Naive thymus-derived CD4-positive, alpha-beta T cell (primary cell): ENCODE measurements at regions not wholly inside any gene's neighbourhood (a gene's known extent, or its start where the extent isn't known, plus 50 kb on each side); places are given as distances from the start of the nearest gene placed in this dataset.
A peak's percentile ranks its signal among the peaks of the same experiment; 100 is the strongest.

Experiments used
- ATAC-seq: fragments of 150-1000 bp; cut with Tn5 transposase; 2 replicates; pipeline ENCODE4 v1.10.0; 2021; ENCODE audit warnings: mild to moderate bottlenecking, moderate library complexity
- CTCF ChIA-PET: fragments of 350-600 bp; sonication (Branson Sonifier 250); formaldehyde crosslinking; loops from one replicate; lab custom pipeline; 2021; ENCODE audit warnings: antibody characterized with exemption; lab: Charles Lee
- POLR2A ChIA-PET: fragments of 350-600 bp; sonication (Branson Sonifier 250); formaldehyde crosslinking; loops from one replicate; lab custom pipeline; 2021; ENCODE audit warnings: antibody characterized with exemption, inconsistent platforms; lab: Charles Lee
- DNase-seq, 9 donors: peaks; one replicate each; pipeline versions ENCODE4 v3.0.0 to v3.0.0-alpha.2; 2020 to 2022; ENCODE audit warnings: mixed read lengths in 1 of 9
- H3K27ac ChIP-seq: one replicate; pipeline ENCODE4 v1.7.0; 2013; ENCODE audit warnings: mild to moderate bottlenecking, low read depth, low read length, moderate library complexity
- H3K27me3 ChIP-seq, 2 donors: one replicate each; pipeline ENCODE4 v1.7.0; 2013; ENCODE audit warnings: low read length in 2 of 2, mild to moderate bottlenecking in 2 of 2, moderate library complexity in 2 of 2; ENCODE audit not compliant: control insufficient read depth in 2 of 2, insufficient read depth in 2 of 2
- H3K36me3 ChIP-seq, 3 experiments: 1 replicate in 2 of 3; 2 replicates in 1 of 3; pipeline ENCODE4 v1.7.0; 2013; ENCODE audit warnings: low read length in 3 of 3, mild to moderate bottlenecking in 3 of 3, moderate library complexity in 1 of 3; ENCODE audit not compliant: insufficient read depth in 3 of 3, control insufficient read depth in 2 of 3
- H3K4me1 ChIP-seq, 2 donors: one replicate each; pipeline ENCODE4 v1.7.0; 2013; ENCODE audit warnings: low read length in 2 of 2, mild to moderate bottlenecking in 2 of 2, moderate library complexity in 1 of 2; ENCODE audit not compliant: control insufficient read depth in 2 of 2, insufficient read depth in 2 of 2
- H3K4me3 ChIP-seq: 2 replicates; pipeline ENCODE4 v1.7.0; 2013; ENCODE audit warnings: mild to moderate bottlenecking, low read length
- H3K9me3 ChIP-seq, 3 experiments: 1 replicate in 2 of 3; 2 replicates in 1 of 3; pipeline ENCODE4 v1.7.0; 2013; ENCODE audit warnings: low read length in 3 of 3; ENCODE audit not compliant: control insufficient read depth in 2 of 3
- H3K27ac Mint-ChIP-seq, 9 donors: one replicate each; pipeline ENCODE4 v1.8.0; 2020 to 2022; ENCODE audit warnings: mixed read lengths in 9 of 9, mild to moderate bottlenecking in 8 of 9, moderate library complexity in 5 of 9, inconsistent platforms in 2 of 9
- H3K27me3 Mint-ChIP-seq, 5 donors: one replicate each; pipeline ENCODE4 v1.8.0; 2021 to 2022; ENCODE audit warnings: mixed read lengths in 5 of 5, mild to moderate bottlenecking in 1 of 5
- H3K36me3 Mint-ChIP-seq, 5 donors: one replicate each; pipeline ENCODE4 v1.8.0; 2020 to 2022; ENCODE audit warnings: mixed read lengths in 5 of 5, mild to moderate bottlenecking in 3 of 5, inconsistent platforms in 1 of 5
- H3K4me1 Mint-ChIP-seq, 7 donors: one replicate each; pipeline ENCODE4 v1.8.0; 2020 to 2022; ENCODE audit warnings: mixed read lengths in 7 of 7, mild to moderate bottlenecking in 3 of 7, inconsistent platforms in 1 of 7
- H3K4me3 Mint-ChIP-seq, 10 donors: one replicate each; pipeline ENCODE4 v1.8.0; 2020 to 2022; ENCODE audit warnings: mild to moderate bottlenecking in 10 of 10, mixed read lengths in 10 of 10, moderate library complexity in 6 of 10, inconsistent platforms in 2 of 10
- H3K9me3 Mint-ChIP-seq, 11 donors: one replicate each; pipeline ENCODE4 v1.8.0; 2020 to 2022; ENCODE audit warnings: mixed read lengths in 11 of 11, mild to moderate bottlenecking in 4 of 11, inconsistent platforms in 1 of 11, moderate library complexity in 1 of 11
- intact Hi-C, 2 donors: fragments of 100-400 bp; cut with micrococcal nuclease; formaldehyde crosslinking; loops; one replicate each; pipeline ENCODE4 v1.15.1; 2023

- ATAC-seq: no peak
- no peaks in the 10 kb centered on the region for H3K36me3 ChIP-seq
- Mint-ChIP-seq H3K9me3 (no peaks in the 10 kb centered on the region), H3K4me1 (peaks cover 0 to 21% (median 17%) of the 10 kb centered on the region in 7 donors), H3K27me3 (peaks cover 0 to 7% (median 0%) of the 10 kb centered on the region in 5 donors), H3K4me3 (peak overlapping the region in 1 of 10 donors; percentile 20), H3K36me3 (no peaks in the 10 kb centered on the region), H3K27ac (no peak overlapping the region)
- no peak overlapping the region for H3K4me3 ChIP-seq
- no peaks in the 10 kb centered on the region for H3K9me3 ChIP-seq
- DNase-seq: no peak
- H3K4me1 ChIP-seq: no peaks in the 10 kb centered on the region
- H3K27ac ChIP-seq: no peak overlapping the region
- H3K27me3 ChIP-seq: no peaks in the 10 kb centered on the region
- intact Hi-C loops: no loop called here
- ChIA-PET CTCF (no interaction called here), POLR2A (no interaction called here)
These were observed 184.9 kb upstream of the NSMCE3 start for GRCh38 chr15:29454506-29454905.

DNA sequence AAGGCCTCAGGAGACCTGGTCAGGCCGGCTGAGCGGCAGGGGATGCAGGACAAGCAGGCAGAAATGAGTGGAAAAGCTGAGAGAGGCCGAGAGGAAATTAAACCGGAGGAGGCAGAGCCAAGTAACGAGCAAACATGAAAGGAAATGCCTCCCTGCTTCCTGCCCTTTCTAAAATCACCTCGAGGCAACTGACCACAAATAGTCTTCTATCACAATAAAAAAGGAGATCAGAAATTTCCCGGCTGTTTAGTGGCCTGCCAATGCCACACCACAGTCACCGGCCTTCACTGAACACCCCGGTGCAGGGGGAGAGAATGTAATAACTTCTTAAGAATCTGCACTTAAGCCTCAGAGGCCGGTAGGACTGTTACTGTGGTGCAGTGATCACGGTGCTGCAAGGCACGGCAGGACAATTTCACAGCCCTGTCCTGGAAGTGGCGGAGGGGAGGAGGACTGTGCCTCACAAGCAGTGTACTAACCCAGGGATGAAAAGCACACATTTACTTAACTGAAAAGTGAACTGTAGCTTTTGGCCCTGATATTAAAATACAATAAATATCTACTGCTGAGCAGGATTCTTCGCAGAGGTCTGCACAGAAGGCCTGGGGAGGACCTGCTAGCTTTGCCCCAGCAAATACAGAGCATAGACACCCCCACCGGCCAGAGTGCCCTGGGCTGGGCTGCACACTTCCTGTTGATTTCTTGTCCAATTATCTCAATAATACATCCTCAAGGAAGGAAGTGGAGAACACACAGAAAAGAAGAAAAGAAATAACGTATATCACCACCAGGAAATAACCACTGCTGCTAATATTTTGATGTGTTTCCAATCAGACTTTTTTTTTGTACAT, 183.5 kb upstream of the NSMCE3 start:
- H3K36me3 Mint-ChIP-seq: no peaks in the 10 kb centered on the region
- H3K27ac Mint-ChIP-seq: peak overlapping the region in 4 of 9 donors; percentile 12 to 58 (median 40)

DNA sequence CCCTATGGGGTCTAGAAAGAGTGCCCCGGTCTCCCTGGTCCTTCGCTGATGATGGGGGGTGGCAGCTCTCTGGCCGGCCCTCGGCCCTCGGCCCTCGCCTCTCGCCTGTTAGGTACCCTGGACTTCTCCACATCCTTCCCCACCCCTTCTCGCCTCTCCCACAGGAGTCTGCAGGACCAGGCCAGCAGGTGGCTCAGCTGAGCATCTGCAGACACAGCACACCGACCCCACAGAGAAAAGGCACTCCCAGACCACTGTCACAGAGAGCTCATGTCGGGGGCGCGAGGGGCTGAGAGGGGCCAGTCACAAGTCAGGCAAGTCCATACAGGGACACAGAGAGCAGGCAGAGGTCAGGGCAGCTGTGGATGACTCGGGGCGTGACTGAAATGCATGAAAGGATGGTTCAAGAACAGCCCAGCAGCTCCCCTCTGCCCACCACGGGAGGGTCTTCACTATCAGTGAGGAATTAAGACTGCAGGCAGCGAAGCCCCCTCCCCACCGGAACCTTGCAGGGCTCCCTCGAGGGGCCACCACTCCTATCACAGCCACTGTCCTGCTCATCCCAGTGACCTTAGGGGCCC, 181.7 kb upstream of the NSMCE3 start:
- CTCF ChIA-PET: no interaction called here
- H3K27ac ChIP-seq: no peak overlapping the region
- intact Hi-C loops: no loop called here
- POLR2A ChIA-PET: no interaction called here
- Mint-ChIP-seq H3K9me3 (no peaks in the 10 kb centered on the region), H3K27me3 (peaks cover 0 to 10% (median 0%) of the 10 kb centered on the region in 5 donors), H3K4me3 (no peak overlapping the region), H3K36me3 (no peaks in the 10 kb centered on the region), H3K4me1 (peaks cover 0 to 21% (median 17%) of the 10 kb centered on the region in 7 donors), H3K27ac (no peak overlapping the region)
- H3K4me3 ChIP-seq: no peak overlapping the region
- H3K36me3 ChIP-seq: no peaks in the 10 kb centered on the region
- H3K27me3 ChIP-seq: no peaks in the 10 kb centered on the region
- H3K9me3 ChIP-seq: no peaks in the 10 kb centered on the region
- ATAC-seq (no peak), DNase-seq (no peak)
- H3K4me1 ChIP-seq: no peaks in the 10 kb centered on the region

More for the DNA sequence above, 183.5 kb upstream of the NSMCE3 start:
- ChIA-PET CTCF (no interaction called here), POLR2A (no interaction called here)
- H3K27ac ChIP-seq: no peak overlapping the region
- H3K4me1 ChIP-seq: no peaks in the 10 kb centered on the region
- no peaks in the 10 kb centered on the region for H3K36me3 ChIP-seq
- DNase-seq (no peak), ATAC-seq (no peak)
- Mint-ChIP-seq H3K4me1 (peaks cover 0 to 21% (median 17%) of the 10 kb centered on the region in 7 donors), H3K4me3 (peak overlapping the region in 5 of 10 donors; percentile 10 to 70 (median 46)), H3K27me3 (peaks cover 0 to 7% (median 0%) of the 10 kb centered on the region in 5 donors), H3K9me3 (no peaks in the 10 kb centered on the region)
- no peaks in the 10 kb centered on the region for H3K27me3 ChIP-seq
- intact Hi-C loops: no loop called here
- H3K4me3 ChIP-seq: no peak overlapping the region
- H3K9me3 ChIP-seq: no peaks in the 10 kb centered on the region

GRCh38 chr15:29449136-29449535, 179.5 kb upstream of the NSMCE3 start:
- Mint-ChIP-seq H3K9me3 (no peaks in the 10 kb centered on the region), H3K4me3 (no peak overlapping the region), H3K27me3 (peaks cover 0 to 5% (median 0%) of the 10 kb centered on the region in 5 donors), H3K36me3 (no peaks in the 10 kb centered on the region), H3K27ac (no peak overlapping the region), H3K4me1 (peaks cover 0 to 18% (median 17%) of the 10 kb centered on the region in 7 donors)
- no peak overlapping the region for H3K27ac ChIP-seq
- no peak for DNase-seq
- no peaks in the 10 kb centered on the region for H3K27me3 ChIP-seq
- H3K36me3 ChIP-seq: no peaks in the 10 kb centered on the region
- H3K9me3 ChIP-seq: no peaks in the 10 kb centered on the region
- intact Hi-C loops: no loop called here
- H3K4me1 ChIP-seq: no peaks in the 10 kb centered on the region
- ChIA-PET CTCF (no interaction called here), POLR2A (no interaction called here)
- no peak for ATAC-seq
- no peak overlapping the region for H3K4me3 ChIP-seq

DNA sequence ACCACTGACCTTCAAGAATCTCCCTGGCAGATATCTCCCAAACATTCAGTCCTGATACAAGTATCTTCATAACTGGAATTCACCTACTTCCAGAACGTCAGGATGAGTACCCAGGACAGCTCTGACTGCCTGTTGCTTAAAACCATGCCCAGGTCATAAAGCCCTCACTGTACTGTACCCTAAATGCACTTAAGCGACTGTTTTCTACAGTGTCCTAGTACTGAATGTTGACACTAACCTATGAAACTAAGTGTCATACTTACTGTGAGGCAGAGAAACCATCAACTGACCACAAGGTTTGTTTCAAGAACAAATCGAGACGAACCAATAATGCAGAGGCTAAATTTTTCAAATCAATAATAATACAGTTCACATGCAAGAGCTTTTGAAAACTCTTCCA, 178.7 kb upstream of the NSMCE3 start:
- peaks cover 0 to 2% (median 0%) of the 10 kb centered on the region in 11 donors for H3K9me3 Mint-ChIP-seq
- ChIA-PET POLR2A (no interaction called here), CTCF (no interaction called here)
- peaks cover 0 to 9% (median 0%) of the 10 kb centered on the region in 5 donors for H3K27me3 Mint-ChIP-seq
- Histone ChIP-seq H3K27me3 (no peaks in the 10 kb centered on the region), H3K4me1 (no peaks in the 10 kb centered on the region), H3K27ac (no peak overlapping the region), H3K9me3 (no peaks in the 10 kb centered on the region), H3K36me3 (no peaks in the 10 kb centered on the region), H3K4me3 (no peak overlapping the region)
- no peak for DNase-seq
- no peak overlapping the region for H3K27ac Mint-ChIP-seq
- H3K4me3 Mint-ChIP-seq: no peak overlapping the region
- no peaks in the 10 kb centered on the region for H3K36me3 Mint-ChIP-seq
- intact Hi-C loops: no loop called here
- peaks cover 0 to 10% (median 8%) of the 10 kb centered on the region in 7 donors for H3K4me1 Mint-ChIP-seq
- no peak for ATAC-seq

DNA sequence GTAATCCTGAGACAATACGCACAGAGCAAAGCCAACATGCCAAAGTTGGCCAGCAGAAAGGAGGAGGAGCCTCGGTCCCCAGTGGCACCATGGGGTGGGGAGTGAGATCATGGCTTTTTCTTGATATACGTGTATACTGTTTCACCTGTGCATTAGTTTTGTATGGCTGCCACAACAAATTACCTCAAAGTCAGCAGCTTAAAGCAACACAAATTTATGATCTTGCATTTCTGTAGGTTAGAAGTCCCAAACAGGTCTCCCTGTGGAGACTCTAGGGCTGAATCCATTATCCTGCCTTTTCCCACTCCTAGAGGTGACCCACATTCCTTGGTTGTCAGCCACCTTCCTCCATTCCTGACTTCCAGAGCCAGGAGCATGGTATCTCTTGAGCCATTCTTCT, 176.9 kb upstream of the NSMCE3 start:
- CTCF ChIA-PET: no interaction called here
- Histone ChIP-seq H3K36me3 (no peaks in the 10 kb centered on the region), H3K4me1 (no peaks in the 10 kb centered on the region), H3K27me3 (no peaks in the 10 kb centered on the region), H3K9me3 (no peaks in the 10 kb centered on the region), H3K27ac (no peak overlapping the region), H3K4me3 (no peak overlapping the region)
- Mint-ChIP-seq H3K9me3 (peaks cover 0 to 2% (median 0%) of the 10 kb centered on the region in 11 donors), H3K4me1 (no peaks in the 10 kb centered on the region), H3K27me3 (peaks cover 0 to 11% (median 0%) of the 10 kb centered on the region in 5 donors), H3K4me3 (no peak overlapping the region), H3K36me3 (no peaks in the 10 kb centered on the region), H3K27ac (no peak overlapping the region)
- no peak for ATAC-seq
- POLR2A ChIA-PET: no interaction called here
- DNase-seq: no peak
- intact Hi-C loops: no loop called here
